GM19468 (cell line): ENCODE measurements at regions not wholly inside any gene's neighbourhood (a gene's known extent, or its start where the extent isn't known, plus 50 kb on each side); places are given as distances from the start of the nearest gene placed in this dataset.
"Not testable (repeated sequence)": the region's sequence is repeated elsewhere in the genome, so short reads cannot be mapped to it uniquely, and the experiment has no call there.

Experiments
- ATAC-seq: cut with Tn5 transposase; IDR thresholded peaks from one replicate; pipeline ENCODE4 v1.9.1; 2021; ENCODE audit warnings: mild to moderate bottlenecking, moderate library complexity, moderate number of reproducible peaks; ENCODE audit not compliant: unreplicated experiment; ENCODE audit errors: extremely low read depth

GRCh38 chr5:82959466-82959865 is 117.7 kb downstream of the TMEM167A start:
- ATAC-seq: no peak

- no peak for ATAC-seq
These were observed 120.6 kb downstream of the TMEM167A start for GRCh38 chr5:82956600-82956999.

- no peak for ATAC-seq
These were observed 124.9 kb downstream of the TMEM167A start for GRCh38 chr5:82952326-82952725.

GRCh38 chr5:82944267-82944666 is 132.9 kb downstream of the TMEM167A start:
- not testable (repeated sequence) for ATAC-seq

- ATAC-seq: no peak
These were observed 134.9 kb downstream of the TMEM167A start for GRCh38 chr5:82942083-82942881.

- ATAC-seq: no peak
These were observed 138.1 kb downstream of the TMEM167A start for GRCh38 chr5:82938901-82939725.

- ATAC-seq: not testable (repeated sequence)
These were observed 144.5 kb downstream of the TMEM167A start for GRCh38 chr5:82932473-82933220.

- no peak for ATAC-seq
These were observed 146.1 kb downstream of the TMEM167A start for GRCh38 chr5:82931110-82931509.

- no peak for ATAC-seq
These were observed 152.2 kb downstream of the TMEM167A start for GRCh38 chr5:82925061-82925411.

- ATAC-seq: no peak
These were observed 152.8 kb downstream of the TMEM167A start for GRCh38 chr5:82924226-82925060.

- no peak for ATAC-seq
These were observed 155.0 kb downstream of the TMEM167A start for GRCh38 chr5:82922086-82922734.

GRCh38 chr5:82918311-82919031 is 158.7 kb downstream of the TMEM167A start:
- ATAC-seq: no peak

GRCh38 chr5:82917584-82917983 is 159.6 kb downstream of the TMEM167A start:
- no peak for ATAC-seq

GRCh38 chr5:82913971-82914370 is 163.2 kb downstream of the TMEM167A start:
- ATAC-seq: no peak

GRCh38 chr5:82912462-82912861 is 164.7 kb downstream of the TMEM167A start:
- ATAC-seq: no peak

GRCh38 chr5:82911910-82912309 is 165.3 kb downstream of the TMEM167A start:
- ATAC-seq: no peak

- no peak for ATAC-seq
These were observed 166.3 kb downstream of the TMEM167A start for GRCh38 chr5:82910905-82911304.

- ATAC-seq: no peak
These were observed 166.7 kb downstream of the TMEM167A start for GRCh38 chr5:82910491-82910890.

- ATAC-seq: no peak
These were observed 167.4 kb downstream of the TMEM167A start for GRCh38 chr5:82909771-82910170.
